IPS DF 19.7 (cell line): ENCODE measurements at regions not wholly inside any gene's neighbourhood (a gene's known extent, or its start where the extent isn't known, plus 50 kb on each side); places are given as distances from the start of the nearest gene placed in this dataset.
A peak's percentile ranks its signal among the peaks of the same experiment; 100 is the strongest.
"Not testable (repeated sequence)": the region's sequence is repeated elsewhere in the genome, so short reads cannot be mapped to it uniquely, and the experiment has no call there.

Experiments used
- DNase-seq: peaks from one replicate; pipeline ENCODE4 v3.0.0-alpha.2; 2013; ENCODE audit warnings: low read depth, low spot score

- DNase-seq: no peak
Observed at GRCh38 chr4:17012451-17012850, 114.0 kb upstream of the LDB2 start.

DNA sequence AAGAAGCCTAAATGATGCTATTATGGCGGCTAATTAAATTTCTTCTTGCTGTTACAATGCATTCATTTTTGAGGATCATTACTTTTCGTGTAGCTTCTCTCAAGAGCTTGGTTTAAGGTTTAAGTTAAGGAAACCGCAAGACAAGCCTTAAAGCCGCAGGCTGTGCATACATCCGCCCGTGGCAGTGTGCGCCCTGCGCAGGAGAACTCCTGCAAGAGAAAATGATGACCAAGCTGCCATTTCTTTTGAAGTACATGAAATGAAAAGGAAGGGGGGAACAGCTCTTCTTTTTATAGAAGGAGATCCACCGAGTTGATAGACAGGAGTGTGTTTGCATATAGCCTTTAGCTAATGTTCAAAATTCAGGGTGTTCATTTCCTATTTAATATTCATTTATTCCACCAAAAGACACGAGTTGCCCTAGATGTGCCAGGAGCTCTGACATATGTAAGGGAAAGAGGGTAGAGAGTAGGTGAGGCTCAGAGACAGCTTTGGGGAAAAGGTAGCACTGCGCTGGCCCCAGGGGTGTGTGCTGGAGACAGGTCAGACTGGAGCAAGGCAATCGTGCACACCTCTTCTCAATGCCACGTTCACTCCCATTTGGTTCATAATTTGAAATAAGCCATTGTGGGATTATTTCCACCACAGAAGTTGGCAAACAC lies 112.1 kb upstream of the LDB2 start:
- DNase-seq: no peak

DNA sequence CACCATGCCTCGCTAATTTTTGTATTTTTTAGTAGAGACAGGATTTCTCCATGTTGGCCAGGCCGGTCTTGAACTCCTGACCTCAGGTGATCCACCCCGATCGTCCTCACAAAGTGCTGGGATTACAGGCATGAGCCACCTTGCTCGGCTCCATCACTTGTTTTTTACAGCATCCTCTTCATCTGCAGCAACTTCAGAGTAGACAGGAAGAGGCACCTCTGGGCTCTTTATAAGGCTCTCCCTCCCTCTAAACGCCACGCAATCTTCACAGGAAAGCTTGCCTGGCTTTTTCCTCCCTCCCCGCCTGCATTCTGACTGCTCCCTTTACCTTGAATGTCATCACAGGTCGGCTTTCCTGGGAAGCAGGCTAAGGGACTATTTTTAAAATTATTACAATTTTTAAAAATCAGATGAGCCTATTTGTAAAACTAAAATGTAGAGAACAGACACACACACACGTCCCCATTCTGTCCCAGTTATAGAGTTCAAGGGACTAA lies 111.5 kb upstream of the LDB2 start:
- DNase-seq: no peak

- no peak for DNase-seq
Observed at GRCh38 chr4:17008834-17009345, 110.4 kb upstream of the LDB2 start.

- not testable (repeated sequence) for DNase-seq
Observed at GRCh38 chr4:17003606-17004392, 105.4 kb upstream of the LDB2 start.

- peak; percentile 73 for DNase-seq
Observed at GRCh38 chr4:16995451-16995850, 97.0 kb upstream of the LDB2 start.

- no peak for DNase-seq
Observed at GRCh38 chr4:16993956-16994840, 95.8 kb upstream of the LDB2 start.

GRCh38 chr4:16992566-16993225 lies 94.3 kb upstream of the LDB2 start:
- DNase-seq: no peak

- DNase-seq: no peak
Observed at GRCh38 chr4:16991450-16991849, 93.0 kb upstream of the LDB2 start.

GRCh38 chr4:16989371-16989770 lies 90.9 kb upstream of the LDB2 start:
- DNase-seq: no peak

DNA sequence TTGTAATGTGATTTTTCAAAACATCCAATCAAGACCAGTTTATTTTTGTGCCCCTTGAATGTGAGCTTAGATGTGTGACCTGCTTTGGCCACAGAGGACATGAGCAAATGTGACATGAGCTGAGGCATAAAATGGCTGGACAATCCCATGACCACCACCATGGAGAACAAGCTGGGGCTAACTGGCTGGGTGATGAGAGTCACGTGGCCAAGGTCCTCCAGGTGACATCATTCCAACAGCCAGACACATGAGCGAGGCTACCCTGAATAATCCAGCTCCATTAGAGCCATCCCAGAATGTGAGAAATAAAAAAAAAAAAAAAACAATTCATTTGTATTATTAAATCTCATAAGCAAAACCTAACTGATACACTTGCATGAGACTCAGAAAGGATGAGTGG lies 90.4 kb upstream of the LDB2 start:
- DNase-seq: no peak

DNA sequence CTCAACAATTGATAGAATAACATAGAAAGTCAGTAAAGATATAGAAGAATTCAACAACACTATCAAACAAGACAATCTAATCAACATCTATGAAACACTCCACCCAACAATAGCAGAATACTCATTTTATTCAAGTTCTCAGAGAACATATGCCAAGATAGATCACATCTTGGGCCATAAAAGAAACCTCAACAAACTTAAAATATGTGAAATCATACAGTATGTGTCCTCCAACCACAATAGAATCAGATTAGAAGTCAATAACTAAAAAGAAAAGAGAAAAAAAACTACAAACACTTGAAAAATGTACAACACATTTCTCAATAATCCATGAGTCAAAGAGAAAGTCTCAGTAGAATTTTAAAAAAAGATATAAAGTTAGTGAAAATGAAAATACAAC lies 78.6 kb upstream of the LDB2 start:
- DNase-seq: no peak

GRCh38 chr4:16969696-16970135 lies 71.3 kb upstream of the LDB2 start:
- no peak for DNase-seq

DNA sequence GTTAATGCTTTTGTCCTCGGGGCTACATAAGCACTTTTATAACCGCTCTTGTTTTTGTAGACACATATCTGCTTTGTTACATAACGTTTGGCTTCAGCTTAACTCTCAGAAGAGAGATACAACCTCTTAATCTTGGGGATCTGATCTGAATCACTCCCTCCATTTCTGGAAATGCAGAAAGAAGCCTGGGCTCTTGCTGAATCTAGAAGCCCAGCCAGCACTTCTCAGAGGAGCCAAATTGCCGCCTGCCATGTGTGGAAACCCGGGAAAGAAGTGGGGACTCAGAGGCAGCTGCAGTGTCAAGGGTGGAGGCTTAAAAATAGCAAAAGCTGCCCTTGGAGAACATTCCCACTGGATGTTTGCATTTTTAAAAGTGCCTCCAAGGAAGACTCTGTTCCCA lies 69.3 kb upstream of the LDB2 start:
- DNase-seq: no peak

DNA sequence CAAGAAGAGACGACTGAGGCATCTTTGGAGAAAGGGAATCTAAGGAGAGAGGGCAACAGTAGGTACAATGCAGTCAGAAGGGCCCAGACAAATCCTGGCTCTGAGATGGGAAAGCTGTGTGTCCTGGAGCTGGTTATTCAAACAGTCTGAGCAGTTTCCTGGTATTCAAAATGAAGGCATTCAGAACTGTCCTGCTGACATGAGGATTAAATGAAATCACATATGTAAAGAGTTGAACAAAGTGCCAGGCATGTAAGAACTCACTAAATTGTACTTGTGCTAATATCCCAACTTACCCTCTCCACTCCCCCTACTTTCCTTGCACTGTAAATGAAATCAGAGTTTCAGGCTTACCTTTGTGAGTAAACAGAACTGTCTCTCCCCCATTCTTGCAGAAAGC lies 60.9 kb upstream of the LDB2 start:
- no peak for DNase-seq

DNA sequence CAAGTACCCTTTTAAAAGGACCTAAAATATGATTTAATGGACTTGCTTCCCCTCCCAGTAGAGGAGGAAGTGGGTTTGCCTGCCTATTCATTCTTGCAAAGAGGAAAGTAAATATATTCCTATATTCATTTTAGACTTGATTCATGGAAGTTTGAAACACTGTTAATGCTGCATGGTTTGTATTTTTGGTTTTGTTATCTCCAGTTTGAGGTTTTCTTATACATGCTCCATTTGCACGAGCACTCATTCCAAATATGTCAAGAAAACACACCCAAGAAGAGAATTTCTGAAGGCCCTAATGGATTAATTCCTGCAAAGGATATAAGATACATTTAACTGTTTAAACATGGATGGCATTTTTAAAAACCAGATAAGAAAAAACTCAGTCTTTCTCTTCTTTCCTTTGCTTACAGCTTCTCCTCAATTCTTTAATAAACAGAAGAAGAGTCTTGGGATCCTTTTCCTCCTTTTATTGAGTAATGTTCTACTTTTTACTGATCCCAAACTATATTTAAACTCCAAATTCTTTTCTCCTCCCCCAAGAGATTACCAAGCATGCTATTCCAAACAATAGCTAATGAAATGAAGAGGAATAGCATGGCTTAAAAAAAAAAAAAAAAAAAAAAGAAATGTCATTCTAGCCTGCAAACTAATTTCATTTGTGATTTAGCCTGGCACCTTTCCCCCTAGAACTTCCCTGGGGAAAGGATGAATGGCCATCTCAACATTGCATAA lies 54.6 kb upstream of the LDB2 start:
- no peak for DNase-seq

- DNase-seq: no peak
Observed at GRCh38 chr4:16952462-16952871, 54.0 kb upstream of the LDB2 start.
